HL-60 (cell line): ENCODE measurements at regions not wholly inside any gene's neighbourhood (a gene's known extent, or its start where the extent isn't known, plus 50 kb on each side); places are given as distances from the start of the nearest gene placed in this dataset.

Source experiments
- DNase-seq, 2 experiments: peaks; one replicate each; pipeline ENCODE4 v3.0.0-alpha.2; 2010 to 2020; ENCODE audit warnings: low read depth in 1 of 2, low spot score in 1 of 2
- H3K27ac ChIP-seq: fragments of 250-450 bp; sonication (Bioruptor Pico); replicated peaks from 2 replicates; pipeline ENCODE4 v1.5.1; 2020; ENCODE audit warnings: mild to moderate bottlenecking, moderate library complexity
- H3K27me3 ChIP-seq: fragments of 250-450 bp; sonication (Bioruptor Pico); 2 replicates; pipeline ENCODE4 v1.5.1; 2021; ENCODE audit warnings: mild to moderate bottlenecking, moderate library complexity; ENCODE audit not compliant: insufficient read depth, poor library complexity, severe bottlenecking
- H3K4me3 ChIP-seq: replicated peaks from 2 replicates; pipeline ENCODE4 v1.5.1; 2011; ENCODE audit warnings: mild to moderate bottlenecking, control low read depth, low read length; ENCODE audit not compliant: insufficient read depth
- GABPA ChIP-seq: IDR thresholded peaks from 2 replicates; pipeline ENCODE4 v1.6.1; 2012; ENCODE audit warnings: low read depth
- POLR2AphosphoS5 ChIP-seq: IDR thresholded peaks from 2 replicates; pipeline ENCODE4 v1.6.1; 2012; ENCODE audit warnings: low read depth
- REST ChIP-seq: IDR thresholded peaks from 2 replicates; pipeline ENCODE4 v1.6.1; 2012; ENCODE audit warnings: low read depth; ENCODE audit not compliant: insufficient replicate concordance
- SPI1 ChIP-seq: IDR thresholded peaks from 2 replicates; pipeline ENCODE4 v1.6.1; 2012; ENCODE audit warnings: low read depth, mild to moderate bottlenecking, borderline replicate concordance
- TF ChIP-seq, protein P1 (sequence below): IDR thresholded peaks from one replicate; pipeline ENCODE4 v1.5.1; 2011; ENCODE audit warnings: low read length, control low read depth, inconsistent platforms; ENCODE audit not compliant: insufficient read depth

GRCh38 chr17:54259476-54259875, 436.7 kb downstream of the KIF2B start:
- TF ChIP-seq REST, result no peak
- TF ChIP-seq SPI1, result no peak
- TF ChIP-seq, protein P1, sequence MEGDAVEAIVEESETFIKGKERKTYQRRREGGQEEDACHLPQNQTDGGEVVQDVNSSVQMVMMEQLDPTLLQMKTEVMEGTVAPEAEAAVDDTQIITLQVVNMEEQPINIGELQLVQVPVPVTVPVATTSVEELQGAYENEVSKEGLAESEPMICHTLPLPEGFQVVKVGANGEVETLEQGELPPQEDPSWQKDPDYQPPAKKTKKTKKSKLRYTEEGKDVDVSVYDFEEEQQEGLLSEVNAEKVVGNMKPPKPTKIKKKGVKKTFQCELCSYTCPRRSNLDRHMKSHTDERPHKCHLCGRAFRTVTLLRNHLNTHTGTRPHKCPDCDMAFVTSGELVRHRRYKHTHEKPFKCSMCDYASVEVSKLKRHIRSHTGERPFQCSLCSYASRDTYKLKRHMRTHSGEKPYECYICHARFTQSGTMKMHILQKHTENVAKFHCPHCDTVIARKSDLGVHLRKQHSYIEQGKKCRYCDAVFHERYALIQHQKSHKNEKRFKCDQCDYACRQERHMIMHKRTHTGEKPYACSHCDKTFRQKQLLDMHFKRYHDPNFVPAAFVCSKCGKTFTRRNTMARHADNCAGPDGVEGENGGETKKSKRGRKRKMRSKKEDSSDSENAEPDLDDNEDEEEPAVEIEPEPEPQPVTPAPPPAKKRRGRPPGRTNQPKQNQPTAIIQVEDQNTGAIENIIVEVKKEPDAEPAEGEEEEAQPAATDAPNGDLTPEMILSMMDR, result no peak
- no peak for TF ChIP-seq GABPA
- no peak for TF ChIP-seq POLR2AphosphoS5
- no peak for DNase-seq
- no peaks in the 10 kb centered on the region for H3K27me3 ChIP-seq
- H3K4me3 ChIP-seq, result no peak overlapping the region
- no peak overlapping the region for H3K27ac ChIP-seq

- no peak for DNase-seq
- Histone ChIP-seq H3K4me3 (no peak overlapping the region), H3K27me3 (no peaks in the 10 kb centered on the region), H3K27ac (no peak overlapping the region)
- TF ChIP-seq, protein P1, result no peak
- no peak for TF ChIP-seq SPI1
- TF ChIP-seq REST, result no peak
- no peak for TF ChIP-seq POLR2AphosphoS5
- TF ChIP-seq GABPA, result no peak
These were observed 438.7 kb downstream of the KIF2B start for GRCh38 chr17:54261465-54261864.

DNA sequence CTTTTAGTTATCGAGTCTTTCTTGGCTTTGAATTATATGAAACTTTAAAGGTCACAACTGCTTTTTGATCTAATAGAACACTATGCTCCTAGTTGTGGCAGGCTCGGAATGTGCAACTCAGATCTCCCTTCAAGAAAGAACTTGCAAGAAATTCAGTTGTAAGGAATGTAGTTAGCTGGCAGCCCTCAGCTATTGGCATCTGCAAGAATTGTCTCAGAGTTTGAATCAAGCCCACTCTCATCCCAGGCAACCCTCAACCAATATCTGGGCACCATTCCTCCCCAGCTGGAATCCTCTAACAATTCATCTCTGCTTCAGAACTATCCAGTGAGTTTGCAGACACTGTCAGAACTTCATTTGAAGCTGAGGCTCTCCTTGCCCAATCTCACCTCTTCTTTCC, 447.2 kb downstream of the KIF2B start:
- TF ChIP-seq REST, result no peak
- TF ChIP-seq, protein P1, result no peak
- no peak for TF ChIP-seq POLR2AphosphoS5
- no peak for TF ChIP-seq GABPA
- TF ChIP-seq SPI1, result no peak
- Histone ChIP-seq H3K27me3 (no peaks in the 10 kb centered on the region), H3K4me3 (no peak overlapping the region), H3K27ac (no peak overlapping the region)
- DNase-seq, result no peak
